PC-3 (cell line): ENCODE measurements at regions not wholly inside any gene's neighbourhood (a gene's known extent, or its start where the extent isn't known, plus 50 kb on each side); places are given as distances from the start of the nearest gene placed in this dataset.

Source experiments
- CTCF ChIP-seq: fragments of 300-600 bp; sonication (generic); conservative IDR thresholded peaks from 2 replicates; pipeline ENCODE4 v1.5.1; 2017; ENCODE audit warnings: antibody characterized with exemption, low read depth, mild to moderate bottlenecking, low read length
- EZH2 ChIP-seq: fragments of 300-600 bp; sonication (generic); IDR thresholded peaks from one replicate; pipeline ENCODE4 v1.6.1; 2017; ENCODE audit warnings: antibody characterized with exemption, mild to moderate bottlenecking, low read length; ENCODE audit not compliant: unreplicated experiment
- EZH2phosphoT487 ChIP-seq: fragments of 300-600 bp; sonication (generic); IDR thresholded peaks from 2 replicates; pipeline ENCODE4 v1.6.1; 2018; ENCODE audit warnings: mild to moderate bottlenecking, antibody characterized with exemption, low read length, borderline replicate concordance

GRCh38 chr15:35602836-35603235 is 56.9 kb upstream of the DPH6 start:
- TF ChIP-seq CTCF (no peak), EZH2phosphoT487 (no peak), EZH2 (no peak)
